Epithelial cell of esophagus (primary cell): ENCODE measurements at regions not wholly inside any gene's neighbourhood (a gene's known extent, or its start where the extent isn't known, plus 50 kb on each side); places are given as distances from the start of the nearest gene placed in this dataset.
"Not testable (repeated sequence)": the region's sequence is repeated elsewhere in the genome, so short reads cannot be mapped to it uniquely, and the experiment has no call there.

ENCODE experiments used
- DNase-seq: peaks from one replicate; pipeline ENCODE4 v3.0.0; 2010; ENCODE audit warnings: low read depth
- H3K4me3 ChIP-seq: 2 replicates; pipeline ENCODE4 v1.5.1; 2011; ENCODE audit warnings: mild to moderate bottlenecking, low read length, control low read depth
- CTCF ChIP-seq: IDR thresholded peaks from 2 replicates; pipeline ENCODE4 v1.5.1; 2011; ENCODE audit warnings: low read depth, mild to moderate bottlenecking, low read length, control low read depth, inconsistent platforms; ENCODE audit not compliant: insufficient read depth; ENCODE audit errors: missing control alignments

GRCh38 chr17:445839-446238 lies 93.2 kb upstream of the RPH3AL start, which contains the start of gene RFLNB:
Gene RFLNB, minus strand, starts transcription at chr17:445939.
- not testable (repeated sequence) for DNase-seq, H3K4me3 ChIP-seq

DNA sequence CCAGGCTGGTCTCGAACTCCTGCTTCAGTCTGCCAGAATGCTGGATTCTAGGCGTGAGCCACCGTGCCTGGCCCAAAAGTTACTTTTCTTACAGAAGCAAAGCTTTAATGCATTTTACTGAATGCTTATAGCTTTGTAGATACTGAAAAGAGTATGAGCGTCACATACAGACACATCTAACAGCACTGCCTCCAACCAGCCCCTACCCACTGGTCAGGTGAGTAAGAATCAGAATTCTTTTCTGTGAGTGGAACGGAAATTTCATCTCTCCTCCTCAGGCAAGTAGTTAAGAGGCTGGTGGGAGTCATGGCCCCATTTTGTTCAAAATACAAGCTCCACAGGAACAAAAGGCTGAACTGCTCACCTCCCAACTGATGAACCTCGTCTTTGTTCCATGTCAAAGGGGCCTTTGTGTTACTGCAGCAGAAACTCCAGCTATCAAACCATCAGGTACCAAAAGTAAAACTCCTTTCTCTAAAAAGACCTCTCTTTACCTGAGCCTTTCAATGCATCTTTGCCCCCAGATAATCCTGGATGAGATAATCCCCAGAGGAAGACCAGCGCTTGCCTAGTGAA lies 92.4 kb upstream of the RPH3AL start:
- TF ChIP-seq CTCF: no peak
- no peak overlapping the region for H3K4me3 ChIP-seq
- no peak for DNase-seq

GRCh38 chr17:443109-443508 lies 90.5 kb upstream of the RPH3AL start:
- no peak for DNase-seq
- H3K4me3 ChIP-seq: no peak overlapping the region
- TF ChIP-seq CTCF: no peak

DNA sequence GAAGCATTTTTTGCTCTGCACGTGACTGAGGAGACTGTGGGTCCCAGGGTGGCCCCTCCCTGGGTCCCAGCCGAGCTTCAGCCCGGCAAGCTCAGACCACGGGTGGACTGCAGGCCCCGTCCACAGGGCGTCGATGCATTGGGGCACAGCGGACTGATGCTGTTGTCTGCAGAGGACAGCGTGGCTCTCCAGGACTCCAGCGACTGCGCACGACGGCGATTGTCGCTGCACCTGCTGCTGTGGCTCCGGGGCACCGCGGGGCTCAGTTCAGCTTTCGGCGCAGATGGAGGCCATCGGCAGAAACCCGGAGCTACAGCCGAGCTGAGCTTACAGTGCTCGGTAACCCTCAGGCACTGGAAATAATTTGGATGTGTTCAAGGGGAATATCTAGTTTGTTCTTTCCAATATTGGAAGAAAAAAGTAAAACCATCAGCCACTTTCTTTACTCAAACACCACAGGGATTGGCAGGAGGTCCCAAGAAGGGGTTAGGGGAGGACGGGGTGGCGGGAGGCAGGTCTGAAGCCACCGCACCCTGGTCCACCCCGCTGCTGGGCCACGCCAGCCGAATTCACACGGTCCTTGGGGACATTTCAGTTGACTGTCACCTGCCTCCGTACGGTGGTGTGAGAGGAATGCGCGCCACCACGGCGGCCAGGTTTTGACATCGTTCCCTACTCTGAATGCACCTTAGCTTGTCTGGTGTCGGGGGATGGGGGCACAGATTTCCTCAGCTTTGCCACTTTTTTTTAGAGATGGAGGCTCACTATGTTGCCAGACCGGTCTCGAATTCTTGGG lies 88.7 kb upstream of the RPH3AL start:
- DNase-seq: no peak
- TF ChIP-seq CTCF: no peak
- H3K4me3 ChIP-seq: no peak overlapping the region

DNA sequence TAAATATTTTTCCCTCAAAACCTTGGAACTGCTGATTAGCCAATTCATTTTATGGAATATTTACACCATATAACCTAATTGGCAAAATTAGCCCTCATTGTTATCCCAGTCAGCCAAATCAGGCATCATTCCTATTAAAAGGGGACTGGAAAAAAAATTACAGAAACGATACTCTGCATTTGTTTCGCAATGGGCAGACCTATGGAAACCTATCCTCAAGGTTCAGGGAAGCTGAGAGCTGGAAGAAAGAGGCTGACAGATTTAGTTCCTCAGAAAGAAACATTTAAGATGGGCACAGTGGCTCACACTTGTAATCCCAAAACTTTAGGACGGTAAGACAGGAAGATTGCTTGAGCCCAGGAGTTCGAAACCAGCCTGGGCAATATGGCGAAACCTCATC lies 85.6 kb upstream of the RPH3AL start:
- no peak for TF ChIP-seq CTCF
- no peak for DNase-seq

DNA sequence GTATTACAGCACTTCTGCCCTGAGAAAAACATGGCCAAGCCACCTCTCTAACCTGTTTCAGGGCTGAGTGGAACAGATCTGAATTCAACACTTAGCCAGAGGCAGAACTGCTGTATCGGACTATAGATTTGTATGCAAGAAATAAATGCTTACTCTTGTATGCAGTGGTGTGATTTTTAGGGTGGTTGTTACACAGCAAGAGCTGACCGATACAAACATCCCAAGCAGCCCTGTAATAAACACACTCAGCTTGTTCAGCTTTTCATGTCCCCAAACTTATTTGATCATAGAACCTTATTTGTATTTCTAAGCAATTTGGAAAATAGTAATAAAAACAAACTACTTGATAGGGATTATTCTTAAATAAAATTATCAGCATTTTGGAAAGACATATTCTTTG lies 84.9 kb upstream of the RPH3AL start:
- no peak for TF ChIP-seq CTCF
- no peak for DNase-seq
- no peak overlapping the region for H3K4me3 ChIP-seq

More for the DNA sequence above, 85.6 kb upstream of the RPH3AL start:
- no peak overlapping the region for H3K4me3 ChIP-seq

DNA sequence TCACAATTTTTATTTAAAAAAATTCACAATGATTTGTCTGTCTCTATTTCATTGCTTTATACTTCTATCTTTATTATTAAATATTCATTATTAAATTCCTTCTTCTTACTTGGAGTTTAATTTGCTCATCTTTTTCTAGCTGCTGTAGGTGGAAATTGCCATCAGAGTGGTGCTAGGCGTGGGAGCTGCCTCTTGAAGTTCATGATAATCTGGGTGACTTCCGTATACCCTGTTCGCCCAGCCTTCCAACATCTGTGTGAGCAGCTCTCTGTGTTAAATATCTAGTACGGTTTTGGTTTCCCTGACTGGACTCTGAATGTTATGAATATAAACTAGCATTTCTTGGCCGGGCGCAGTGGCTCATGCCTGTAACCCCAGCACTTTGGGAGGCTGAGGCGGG lies 84.0 kb upstream of the RPH3AL start:
- H3K4me3 ChIP-seq: no peak overlapping the region
- no peak for TF ChIP-seq CTCF
- DNase-seq: no peak

GRCh38 chr17:432471-432870 lies 79.9 kb upstream of the RPH3AL start:
- H3K4me3 ChIP-seq, DNase-seq: not testable (repeated sequence)
